GM23338 (cell line): ENCODE measurements at regions not wholly inside any gene's neighbourhood (a gene's known extent, or its start where the extent isn't known, plus 50 kb on each side); places are given as distances from the start of the nearest gene placed in this dataset.

ENCODE experiments used
- ATAC-seq: fragments of 200-7000 bp; cut with Tn5 transposase; 3 replicates; pipeline ENCODE4 v1.9.1; 2020
- DNase-seq: peaks from one replicate; pipeline ENCODE4 v3.0.0-alpha.2; 2015; ENCODE audit warnings: low spot score
- H2AFZ ChIP-seq: fragments of 200-600 bp; sonication (generic); 2 replicates; pipeline ENCODE4 v1.8.0; 2016; ENCODE audit warnings: antibody characterized with exemption, mild to moderate bottlenecking, moderate library complexity
- H3F3A ChIP-seq: fragments of 200-600 bp; sonication (generic); replicated peaks from 2 replicates; pipeline ENCODE4 v1.8.0; 2017; ENCODE audit warnings: antibody characterized with exemption, mixed run types, low read depth
- H3K27ac ChIP-seq: fragments of 200-600 bp; sonication (generic); 2 replicates; pipeline ENCODE4 v1.6.1; 2016; ENCODE audit warnings: low read depth
- H3K27me3 ChIP-seq: fragments of 200-600 bp; sonication (generic); 2 replicates; pipeline ENCODE4 v1.8.0; 2016; ENCODE audit warnings: mild to moderate bottlenecking, mixed run types, moderate library complexity; ENCODE audit not compliant: insufficient read depth
- H3K36me3 ChIP-seq: fragments of 200-600 bp; sonication (generic); 2 replicates; pipeline ENCODE4 v1.8.0; 2016; ENCODE audit warnings: mild to moderate bottlenecking; ENCODE audit not compliant: insufficient read depth
- H3K4me1 ChIP-seq: fragments of 200-600 bp; sonication (generic); 2 replicates; pipeline ENCODE4 v1.8.0; 2016; ENCODE audit warnings: mild to moderate bottlenecking, moderate library complexity; ENCODE audit not compliant: insufficient read depth
- H3K4me2 ChIP-seq: fragments of 200-600 bp; sonication (generic); 2 replicates; pipeline ENCODE4 v1.7.1; 2017; ENCODE audit warnings: mixed run types
- H3K4me3 ChIP-seq: fragments of 200-600 bp; sonication (generic); 2 replicates; pipeline ENCODE4 v1.6.1; 2016; ENCODE audit warnings: mixed run types
- H3K79me2 ChIP-seq: fragments of 200-600 bp; sonication (generic); replicated peaks from 2 replicates; pipeline ENCODE4 v1.8.0; 2017; ENCODE audit warnings: mild to moderate bottlenecking; ENCODE audit not compliant: insufficient read depth
- H3K9me2 ChIP-seq: fragments of 200-600 bp; sonication (generic); 2 replicates; pipeline ENCODE4 v1.8.0; 2017; ENCODE audit not compliant: insufficient read depth
- H4K20me1 ChIP-seq: fragments of 200-600 bp; sonication (generic); replicated peaks from 2 replicates; pipeline ENCODE4 v1.8.0; 2017; ENCODE audit warnings: mild to moderate bottlenecking; ENCODE audit not compliant: insufficient read depth
- H3K27ac Mint-ChIP-seq: 2 replicates; pipeline ENCODE4 v1.8.0; 2020; ENCODE audit warnings: inconsistent platforms, mild to moderate bottlenecking, moderate library complexity, mixed read lengths
- H3K27me3 Mint-ChIP-seq: 3 replicates; pipeline ENCODE4 v1.8.0; 2022; ENCODE audit warnings: low read depth, mild to moderate bottlenecking, moderate library complexity, mixed read lengths, inconsistent platforms; ENCODE audit not compliant: insufficient read depth, poor library complexity
- H3K36me3 Mint-ChIP-seq: 3 replicates; pipeline ENCODE4 v1.8.0; 2021; ENCODE audit warnings: low read depth, mild to moderate bottlenecking, inconsistent platforms, moderate library complexity, mixed read lengths
- H3K4me1 Mint-ChIP-seq: 3 replicates; pipeline ENCODE4 v1.8.0; 2020; ENCODE audit warnings: mild to moderate bottlenecking, inconsistent platforms, mixed read lengths
- H3K4me3 Mint-ChIP-seq: 3 replicates; pipeline ENCODE4 v1.8.0; 2021; ENCODE audit warnings: moderate library complexity, mild to moderate bottlenecking, inconsistent platforms, mixed read lengths
- H3K9me3 Mint-ChIP-seq: 3 replicates; pipeline ENCODE4 v1.8.0; 2020; ENCODE audit warnings: moderate library complexity, mild to moderate bottlenecking, inconsistent platforms, mixed read lengths
- CREB1 ChIP-seq: fragments of 250-450 bp; sonication (Bioruptor Pico); IDR thresholded peaks from 2 replicates; pipeline ENCODE4 v1.5.0; 2020; ENCODE audit warnings: low read depth, mild to moderate bottlenecking, moderate library complexity
- CTCF ChIP-seq, 2 experiments: fragments of 200-600 bp in 1 of 2; sonication (generic) in 1 of 2; conservative IDR thresholded peaks; 2 replicates each; pipeline versions ENCODE4 v1.5.1 to v1.6.1; 2016 to 2017; ENCODE audit warnings: antibody characterized with exemption in 2 of 2, low read depth in 2 of 2, mild to moderate bottlenecking in 2 of 2, moderate library complexity in 1 of 2
- EZH2 ChIP-seq: fragments of 200-600 bp; sonication (generic); IDR thresholded peaks from one replicate; pipeline ENCODE4 v1.8.0; 2017; ENCODE audit warnings: antibody characterized with exemption, mild to moderate bottlenecking, low read depth; ENCODE audit not compliant: unreplicated experiment
- EZH2phosphoT487 ChIP-seq: fragments of 200-600 bp; sonication (generic); IDR thresholded peaks from one replicate; pipeline ENCODE4 v1.8.1; 2018; ENCODE audit warnings: antibody characterized with exemption; ENCODE audit not compliant: unreplicated experiment
- JUNB ChIP-seq: IDR thresholded peaks from one replicate; pipeline ENCODE4 v1.6.1; 2016; ENCODE audit warnings: antibody characterized with exemption; ENCODE audit not compliant: unreplicated experiment
- NANOG ChIP-seq: IDR thresholded peaks from 2 replicates; pipeline ENCODE4 v1.6.1; 2016; ENCODE audit warnings: antibody characterized with exemption, borderline replicate concordance
- POLR2AphosphoS5 ChIP-seq: IDR thresholded peaks from 2 replicates; pipeline ENCODE4 v1.6.1; 2016; ENCODE audit warnings: antibody characterized with exemption, low read depth
- REST ChIP-seq: IDR thresholded peaks from one replicate; pipeline ENCODE4 v1.6.1; 2018; ENCODE audit warnings: antibody characterized with exemption; ENCODE audit not compliant: unreplicated experiment
- STAT1 ChIP-seq: IDR thresholded peaks from one replicate; pipeline ENCODE4 v1.6.1; 2016; ENCODE audit warnings: antibody characterized with exemption; ENCODE audit not compliant: unreplicated experiment
- ZNF114 ChIP-seq: fragments of 250-450 bp; sonication (Bioruptor Pico); IDR thresholded peaks from 2 replicates; pipeline ENCODE4 v1.5.0; 2020; ENCODE audit warnings: mild to moderate bottlenecking, moderate library complexity
- ZNF331 ChIP-seq: fragments of 250-450 bp; sonication (Bioruptor Pico); IDR thresholded peaks from 2 replicates; pipeline ENCODE4 v1.5.0; 2020; ENCODE audit warnings: low read depth, mild to moderate bottlenecking, moderate library complexity
- ZNF462 ChIP-seq: fragments of 250-450 bp; sonication (Bioruptor Pico); IDR thresholded peaks from 2 replicates; pipeline ENCODE4 v1.5.0; 2020; ENCODE audit warnings: mild to moderate bottlenecking, moderate library complexity
- TF ChIP-seq, protein P1 (sequence below): IDR thresholded peaks from 2 replicates; pipeline ENCODE4 v1.6.1; 2016; ENCODE audit warnings: antibody characterized with exemption

GRCh38 chr21:22903851-22904250 lies 1905.6 kb downstream of the NCAM2 start:
- TF ChIP-seq POLR2AphosphoS5 (no peak), EZH2 (no peak), STAT1 (no peak), CREB1 (CRISPR knock-in tag) (no peak), REST (no peak), ZNF331 (CRISPR knock-in tag) (no peak), NANOG (no peak), CTCF (conservative IDR thresholded peaks at IDR 0.05; ENCODE audit: low read depth in 2 of 2) (no peak), EZH2phosphoT487 (no peak), ZNF114 (CRISPR knock-in tag) (no peak), JUNB (no peak), ZNF462 (no peak)
- TF ChIP-seq, protein P1, sequence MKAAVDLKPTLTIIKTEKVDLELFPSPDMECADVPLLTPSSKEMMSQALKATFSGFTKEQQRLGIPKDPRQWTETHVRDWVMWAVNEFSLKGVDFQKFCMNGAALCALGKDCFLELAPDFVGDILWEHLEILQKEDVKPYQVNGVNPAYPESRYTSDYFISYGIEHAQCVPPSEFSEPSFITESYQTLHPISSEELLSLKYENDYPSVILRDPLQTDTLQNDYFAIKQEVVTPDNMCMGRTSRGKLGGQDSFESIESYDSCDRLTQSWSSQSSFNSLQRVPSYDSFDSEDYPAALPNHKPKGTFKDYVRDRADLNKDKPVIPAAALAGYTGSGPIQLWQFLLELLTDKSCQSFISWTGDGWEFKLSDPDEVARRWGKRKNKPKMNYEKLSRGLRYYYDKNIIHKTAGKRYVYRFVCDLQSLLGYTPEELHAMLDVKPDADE, result no peak
- H4K20me1 ChIP-seq, result no peaks in the 10 kb centered on the region
- H3K9me2 ChIP-seq, result no peaks in the 10 kb centered on the region
- H3K4me3 ChIP-seq, result no peak overlapping the region
- no peaks in the 10 kb centered on the region for H3K27me3 ChIP-seq
- H2AFZ ChIP-seq, result no peak overlapping the region
- ATAC-seq, result no peak
- Mint-ChIP-seq H3K27me3 (no peaks in the 10 kb centered on the region), H3K4me1 (no peaks in the 10 kb centered on the region), H3K4me3 (no peak overlapping the region), H3K27ac (no peak overlapping the region), H3K9me3 (peaks cover 3% of the 10 kb centered on the region; the same call in 1 of the 3 replicates), H3K36me3 (no peaks in the 10 kb centered on the region)
- no peak overlapping the region for H3K27ac ChIP-seq
- H3K79me2 ChIP-seq, result no peaks in the 10 kb centered on the region
- no peaks in the 10 kb centered on the region for H3F3A ChIP-seq
- no peak for DNase-seq
- no peak overlapping the region for H3K4me2 ChIP-seq
- no peaks in the 10 kb centered on the region for H3K4me1 ChIP-seq
- no peaks in the 10 kb centered on the region for H3K36me3 ChIP-seq
